GM12892 (cell line): ENCODE measurements at regions not wholly inside any gene's neighbourhood (a gene's known extent, or its start where the extent isn't known, plus 50 kb on each side); places are given as distances from the start of the nearest gene placed in this dataset.

Source experiments
- POLR2A ChIP-seq: IDR thresholded peaks from 2 replicates; pipeline ENCODE4 v1.6.1; 2011; ENCODE audit warnings: low read depth, low read length, control low read depth
- POLR2AphosphoS5 ChIP-seq: IDR thresholded peaks from 2 replicates; pipeline ENCODE4 v1.6.1; 2011; ENCODE audit warnings: low read depth, low read length, control low read depth
- TAF1 ChIP-seq: IDR thresholded peaks from 2 replicates; pipeline ENCODE4 v1.6.1; 2011; ENCODE audit warnings: low read depth, mild to moderate bottlenecking, control low read depth, low read length, borderline replicate concordance

DNA sequence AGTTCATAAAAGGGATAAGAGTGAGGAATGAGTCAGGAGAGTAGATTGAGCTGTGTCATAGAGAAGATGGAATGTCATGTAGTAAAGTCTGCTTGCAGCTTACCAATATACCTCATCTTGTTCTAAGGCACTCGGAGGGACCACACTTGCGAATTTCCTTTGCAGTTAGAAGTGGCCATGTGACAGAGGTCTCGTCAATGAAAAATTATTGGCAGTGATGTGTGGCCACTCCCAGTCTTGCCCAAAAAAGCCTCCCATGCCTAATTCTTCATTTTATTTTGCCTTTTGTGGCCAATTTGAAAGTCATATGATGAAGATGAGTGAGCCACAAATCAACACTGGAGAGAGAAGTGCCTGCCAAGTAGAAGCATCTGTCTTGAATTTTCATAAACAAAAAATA lies 465.6 kb upstream of the ZNF385D start:
- TF ChIP-seq POLR2A, result no peak
- no peak for TF ChIP-seq POLR2AphosphoS5
- TF ChIP-seq TAF1, result no peak
